Activated gamma-delta T cell (primary cell): ENCODE measurements at regions not wholly inside any gene's neighbourhood (a gene's known extent, or its start where the extent isn't known, plus 50 kb on each side); places are given as distances from the start of the nearest gene placed in this dataset.
"Not testable (repeated sequence)": the region's sequence is repeated elsewhere in the genome, so short reads cannot be mapped to it uniquely, and the experiment has no call there.

Source experiments
- DNase-seq: peaks from one replicate; lab custom pipeline; 2025; lab: John Stamatoyannopoulos, UW

DNA sequence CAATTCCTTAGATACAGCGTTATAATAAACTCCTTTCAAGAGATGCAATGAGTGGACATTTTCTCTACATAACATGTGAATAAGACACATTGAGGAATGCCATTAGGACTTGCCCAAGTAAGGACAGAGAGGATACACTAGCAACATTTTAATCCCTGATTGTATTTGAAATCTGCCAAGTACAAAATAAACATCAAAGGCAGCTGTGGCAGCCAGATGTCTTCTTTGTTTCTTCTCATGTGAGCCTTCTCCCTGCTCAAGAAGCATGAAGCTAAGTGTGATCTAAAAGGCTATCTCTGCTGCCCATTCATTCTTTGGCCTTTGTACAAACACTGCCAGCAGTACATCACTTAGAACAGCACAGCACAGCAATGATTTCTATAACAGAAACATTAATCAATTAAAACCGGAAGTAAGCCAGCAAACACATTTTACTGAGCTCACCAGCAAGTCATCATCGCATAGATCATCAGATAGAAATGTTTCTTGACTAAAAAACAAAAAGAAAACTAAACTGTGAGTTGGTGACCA, 364.0 kb downstream of the CNTN6 start:
- DNase-seq = no peak

DNA sequence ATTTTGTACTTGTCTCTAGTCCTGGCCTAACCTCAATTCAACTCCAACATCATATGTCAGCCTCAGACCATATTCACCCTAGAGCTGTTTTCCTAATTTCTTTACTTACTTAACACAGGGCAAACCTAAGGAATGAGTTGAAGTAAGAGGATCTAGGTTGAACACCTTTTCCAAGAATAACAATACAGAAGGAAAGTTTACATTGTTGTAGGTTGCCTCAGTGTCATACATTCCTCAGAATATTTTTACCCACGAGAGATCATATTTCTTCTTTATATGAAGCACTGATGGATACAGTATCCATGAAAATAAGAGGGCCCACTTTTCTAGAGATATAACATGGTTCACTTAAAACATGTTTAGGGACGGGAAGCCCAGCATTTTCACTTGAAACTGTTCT, 369.5 kb downstream of the CNTN6 start:
- no peak for DNase-seq

DNA sequence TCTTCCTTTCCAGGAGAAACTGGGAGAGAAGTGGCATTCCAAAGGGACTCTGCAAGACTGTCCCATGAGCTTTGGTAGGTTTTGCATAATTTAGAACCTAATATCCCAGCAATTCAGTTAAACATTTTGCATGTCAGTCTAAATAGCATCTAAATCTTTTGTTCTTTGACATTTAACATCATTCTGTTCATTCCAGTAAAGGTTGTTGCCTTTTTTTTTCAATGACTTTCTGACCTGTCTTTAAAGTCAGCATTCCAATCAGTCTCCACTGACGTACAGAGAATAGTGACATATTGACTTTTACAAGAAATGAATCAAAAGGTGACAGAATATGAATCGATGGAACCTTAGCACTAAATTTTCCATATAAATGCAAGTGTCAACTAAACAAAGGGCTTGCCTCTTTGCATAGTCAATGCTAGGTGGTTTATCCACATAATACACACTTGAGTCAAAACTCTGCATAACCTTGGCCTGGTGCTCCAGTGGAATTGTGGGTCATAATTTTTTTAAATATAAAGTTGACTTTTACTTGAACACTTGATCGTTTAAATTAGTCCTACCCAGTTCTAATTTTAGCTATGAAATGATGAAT, 370.1 kb downstream of the CNTN6 start:
- no peak for DNase-seq

DNA sequence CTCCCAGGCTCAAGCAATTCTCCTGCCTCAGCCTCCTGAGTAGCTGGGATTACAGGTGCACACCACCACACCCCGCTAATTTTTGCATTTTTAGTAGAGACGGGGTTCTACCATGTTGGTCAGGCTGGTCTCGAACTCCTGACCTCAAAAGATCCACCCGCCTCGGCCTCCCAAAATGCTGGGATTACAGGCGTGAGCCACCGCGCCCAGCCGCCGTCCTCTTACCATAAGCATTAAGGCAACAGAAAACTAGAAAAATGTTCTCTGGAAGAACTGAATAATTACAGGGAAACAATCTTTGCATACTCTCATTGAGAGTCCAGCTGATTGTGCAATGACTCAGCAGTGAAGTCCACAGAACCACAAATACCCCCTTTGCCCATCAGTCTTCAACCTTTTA, 372.3 kb downstream of the CNTN6 start:
- DNase-seq = not testable (repeated sequence)

DNA sequence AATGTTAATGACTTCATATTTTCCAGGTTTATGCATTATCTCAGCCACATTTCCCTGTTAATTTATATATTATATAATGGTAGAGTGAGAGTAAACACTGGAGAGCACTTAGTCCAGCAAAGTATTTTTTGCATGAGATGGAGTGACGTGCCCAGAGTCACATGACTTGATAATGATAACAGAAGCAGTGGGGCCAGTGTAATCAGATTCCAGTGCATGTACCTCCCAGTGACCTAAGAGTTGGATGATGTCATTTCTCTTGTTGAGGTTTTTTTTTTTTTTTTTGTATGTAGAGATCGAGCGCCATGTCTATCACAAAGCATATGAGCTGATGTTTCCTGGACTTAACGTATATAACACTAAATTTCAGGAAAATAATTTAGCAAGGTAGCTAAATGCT, 375.3 kb downstream of the CNTN6 start:
- DNase-seq = no peak

DNA sequence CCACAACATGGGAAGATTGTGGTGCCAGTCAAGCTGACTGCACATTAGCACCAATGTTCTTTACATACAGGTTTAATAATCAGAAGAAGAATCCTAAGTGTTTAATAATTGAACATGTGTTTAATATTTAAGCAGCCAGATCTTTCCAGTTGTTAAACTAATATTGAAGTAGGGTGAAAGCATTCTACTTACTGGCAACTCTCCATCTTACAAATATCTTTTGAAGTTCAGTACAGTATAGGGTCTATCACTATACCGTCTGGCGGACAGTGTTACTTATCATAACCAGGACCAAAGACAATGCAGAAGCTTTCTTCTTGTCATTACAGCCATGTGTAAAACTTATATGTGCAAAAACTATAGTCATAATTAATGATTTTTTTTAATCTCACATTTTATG, 376.4 kb downstream of the CNTN6 start:
- no peak for DNase-seq

DNA sequence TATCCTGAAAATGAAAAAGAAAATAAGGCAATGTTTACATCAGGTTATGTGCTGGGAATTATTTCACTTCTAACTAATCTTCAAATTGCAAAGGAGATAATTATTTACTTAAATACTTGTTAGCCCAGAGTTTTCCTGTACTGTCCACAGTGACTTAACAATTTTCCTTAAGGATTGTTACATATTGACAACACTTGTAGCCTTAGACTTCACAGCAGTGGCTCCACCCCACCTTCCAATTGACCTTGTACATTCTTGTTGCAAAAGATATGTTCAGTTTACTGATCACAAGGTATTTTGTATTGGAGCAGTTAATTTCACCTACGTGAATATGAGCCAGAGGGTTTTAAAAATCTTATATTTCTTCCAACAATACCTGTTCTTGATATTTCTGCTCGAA, 376.9 kb downstream of the CNTN6 start:
- no peak for DNase-seq

DNA sequence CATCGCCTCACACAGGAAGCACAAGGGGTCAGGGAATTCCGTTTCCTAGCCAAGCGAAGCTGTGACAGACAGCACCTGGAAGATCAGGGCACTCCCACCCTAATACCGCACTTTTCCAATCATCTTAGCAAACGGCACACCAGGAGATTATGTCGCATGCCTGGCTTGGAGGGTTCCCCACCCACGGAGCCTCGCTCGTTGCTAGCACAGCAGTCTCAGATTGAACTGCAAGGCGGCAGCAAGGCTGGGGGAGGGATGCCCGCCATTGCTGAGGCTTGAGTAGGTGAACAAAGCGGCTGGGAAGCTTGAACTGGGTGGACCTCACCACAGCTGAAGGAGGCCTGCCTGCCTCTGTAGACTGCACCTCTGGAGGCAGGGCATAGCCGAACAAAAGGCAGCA, 384.8 kb downstream of the CNTN6 start:
- DNase-seq = peak; percentile 6

DNA sequence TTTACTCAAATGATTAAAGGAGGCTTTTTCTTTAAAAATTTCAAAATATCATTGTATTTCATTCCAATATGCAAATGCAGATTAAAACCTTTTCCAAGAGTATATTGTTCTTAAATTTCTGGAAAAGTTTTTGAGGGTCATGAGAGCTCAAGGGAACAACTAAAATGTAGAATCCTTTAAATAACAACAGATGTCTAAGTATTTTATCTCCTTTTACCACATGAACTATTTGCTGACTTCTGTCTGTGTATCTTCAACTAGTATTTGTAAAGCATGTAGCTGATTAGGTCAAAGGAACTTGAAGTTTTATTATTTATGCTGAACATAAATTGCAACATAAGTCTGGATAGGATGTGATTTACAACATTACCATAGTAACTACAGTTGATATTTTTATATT, 402.6 kb downstream of the CNTN6 start:
- no peak for DNase-seq

DNA sequence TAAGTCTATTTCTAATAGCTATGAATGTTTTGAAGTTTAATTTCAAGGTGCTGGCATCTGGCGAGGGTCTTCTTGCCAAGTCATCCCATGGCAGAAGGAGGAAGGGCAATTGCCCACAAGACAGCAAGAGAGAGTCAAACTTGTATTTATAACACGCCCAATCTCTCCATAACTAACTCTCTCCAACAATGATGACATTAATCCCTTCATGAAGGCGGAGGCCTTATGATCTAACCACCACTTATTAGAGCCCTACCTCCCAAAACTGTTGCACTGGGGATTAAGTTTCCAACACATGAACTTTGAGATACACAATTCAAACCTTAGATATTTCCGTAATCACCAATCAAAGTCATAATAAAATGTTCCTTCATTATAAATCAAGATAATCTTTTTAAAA, 406.9 kb downstream of the CNTN6 start:
- DNase-seq = no peak

DNA sequence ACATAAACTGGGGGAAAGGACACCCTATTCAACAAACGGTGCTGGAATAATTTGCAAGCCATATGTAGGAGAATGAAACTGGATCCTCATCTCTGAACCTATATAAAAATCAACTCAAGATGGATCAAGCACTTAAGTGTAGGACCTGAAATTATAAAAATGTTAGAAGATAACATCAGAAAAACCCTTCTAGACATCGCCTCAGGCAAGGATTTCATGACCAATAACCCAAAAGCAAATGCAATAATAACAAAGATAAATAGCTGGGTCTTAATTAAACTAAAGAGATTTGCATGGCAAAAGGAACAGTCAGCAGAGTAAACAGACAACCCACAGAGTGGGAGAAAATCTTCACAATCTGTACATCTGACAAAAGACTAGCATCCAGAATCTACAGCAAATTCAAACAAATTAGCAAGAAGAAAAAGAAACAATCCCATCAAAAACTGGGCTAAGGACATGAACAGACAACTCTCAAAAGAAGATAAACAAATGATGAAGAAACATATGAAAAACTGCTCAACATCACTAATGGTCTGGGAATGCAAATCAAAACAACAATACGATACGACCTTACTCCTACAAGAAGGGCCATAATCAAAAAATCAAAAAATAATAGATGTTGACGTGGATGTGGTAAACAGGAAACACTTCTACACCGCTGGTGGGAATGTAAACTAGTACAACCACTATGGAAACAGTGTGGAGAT, 408.7 kb downstream of the CNTN6 start:
- DNase-seq = no peak

DNA sequence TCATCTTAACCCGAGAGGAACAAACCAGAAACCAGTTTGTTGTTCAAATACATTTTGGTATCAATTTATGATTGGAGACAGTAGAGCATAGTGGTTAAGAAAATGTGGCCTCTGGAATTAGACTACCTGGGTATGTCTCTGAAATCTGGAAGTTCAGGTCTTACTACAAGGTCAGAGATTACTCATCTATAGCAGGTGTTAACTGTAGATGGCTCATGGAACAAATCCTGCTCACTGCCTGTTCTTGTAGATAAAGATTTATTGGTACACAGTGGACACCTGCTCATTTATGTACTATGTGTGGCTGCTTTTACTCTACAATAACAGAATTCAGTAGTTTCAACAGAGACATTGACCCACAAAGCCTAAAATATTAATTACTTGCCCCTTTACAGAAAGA, 413.3 kb downstream of the CNTN6 start:
- no peak for DNase-seq

DNA sequence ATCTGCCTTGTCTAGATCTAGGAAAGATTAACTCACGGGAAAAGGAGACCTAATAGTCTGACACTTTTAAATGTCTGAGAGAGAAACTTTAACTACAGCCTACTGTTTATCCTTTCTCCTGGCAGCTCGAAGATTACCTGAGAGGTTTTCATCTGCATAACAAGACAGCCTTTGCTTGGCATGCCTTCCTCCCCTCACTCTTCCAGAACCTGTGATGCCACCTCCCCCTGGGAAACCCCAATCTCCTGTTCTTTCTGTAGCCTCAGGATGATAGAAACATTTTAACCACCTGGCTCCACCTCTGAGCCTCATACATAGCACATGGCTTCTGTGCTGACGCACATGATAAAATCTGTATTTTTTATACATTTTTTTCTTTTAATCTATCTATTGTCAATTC, 420.8 kb downstream of the CNTN6 start:
- DNase-seq = no peak

DNA sequence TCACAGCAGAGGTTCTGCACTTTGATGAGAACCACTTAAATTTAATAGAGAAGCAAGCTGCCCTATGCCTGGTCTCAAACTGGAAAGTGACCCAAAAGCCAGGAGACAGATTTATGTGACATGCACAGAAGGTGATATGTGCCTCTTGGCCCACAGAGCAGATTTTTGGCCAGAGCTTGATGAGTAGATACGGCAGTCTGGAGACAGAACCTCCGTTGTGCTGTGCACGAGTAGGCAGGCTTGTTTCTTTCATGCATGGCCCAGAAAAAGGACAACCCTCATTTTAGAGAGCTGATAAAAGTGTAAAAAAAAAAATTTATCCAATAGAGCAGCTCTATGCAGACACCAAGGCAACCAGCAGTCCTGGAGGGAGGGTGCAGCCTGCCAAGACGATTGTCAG, 423.1 kb downstream of the CNTN6 start:
- no peak for DNase-seq

DNA sequence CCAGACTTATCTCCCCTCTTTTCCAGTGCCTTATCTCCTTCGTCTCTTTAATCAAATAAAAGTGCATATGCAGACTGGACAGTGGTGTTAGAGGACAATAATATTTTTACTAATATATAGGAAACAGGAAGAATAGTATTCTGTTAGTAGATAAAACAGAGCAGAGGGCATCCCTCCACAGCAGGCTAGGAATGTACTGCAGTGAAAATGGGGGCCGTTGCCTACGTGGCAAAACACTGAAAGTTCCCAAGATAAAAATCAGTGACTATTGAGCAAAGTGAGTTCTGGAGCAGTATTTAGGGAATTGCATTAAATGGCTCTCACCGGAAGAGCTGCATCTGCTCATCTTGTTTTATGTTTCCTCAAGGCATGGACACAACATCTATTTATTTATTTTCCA, 435.0 kb downstream of the CNTN6 start:
- no peak for DNase-seq

DNA sequence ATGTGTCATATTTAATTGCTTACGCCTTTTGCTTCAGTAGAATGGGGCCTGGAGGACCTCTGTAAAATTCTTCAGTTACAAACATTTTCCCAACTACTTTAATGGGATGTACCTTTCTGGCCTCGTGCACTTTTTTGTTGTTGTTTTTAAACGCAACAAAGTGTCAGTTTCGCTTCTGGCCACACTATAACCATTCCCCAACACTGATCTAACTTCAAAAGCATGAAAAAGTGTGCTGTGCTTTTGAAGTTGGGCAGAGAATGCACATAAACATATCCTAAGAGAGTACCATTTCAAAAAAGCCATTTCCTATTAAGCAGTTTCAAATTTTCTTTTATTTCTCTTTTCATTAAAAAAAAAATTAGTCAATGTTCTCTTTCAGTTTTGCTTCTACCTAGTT, 435.8 kb downstream of the CNTN6 start:
- no peak for DNase-seq

DNA sequence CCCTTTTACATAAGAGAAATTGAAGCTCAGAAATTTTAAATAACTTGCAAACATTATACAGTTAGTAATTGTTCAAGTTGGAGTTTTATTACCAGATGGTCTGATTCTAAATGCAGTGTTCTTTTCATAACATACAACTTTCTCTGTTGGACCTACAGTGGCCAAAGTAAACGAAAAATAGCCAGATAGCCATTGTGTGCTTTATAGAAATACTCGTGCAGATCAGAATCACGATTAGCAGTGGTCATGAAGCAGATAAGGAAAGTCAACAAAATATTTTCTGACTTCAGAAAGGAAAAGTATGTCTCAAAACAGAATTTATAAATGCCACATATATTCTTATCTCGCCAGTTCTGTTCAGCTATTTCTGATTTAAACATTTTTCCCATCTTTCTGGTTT, 436.9 kb downstream of the CNTN6 start:
- no peak for DNase-seq

DNA sequence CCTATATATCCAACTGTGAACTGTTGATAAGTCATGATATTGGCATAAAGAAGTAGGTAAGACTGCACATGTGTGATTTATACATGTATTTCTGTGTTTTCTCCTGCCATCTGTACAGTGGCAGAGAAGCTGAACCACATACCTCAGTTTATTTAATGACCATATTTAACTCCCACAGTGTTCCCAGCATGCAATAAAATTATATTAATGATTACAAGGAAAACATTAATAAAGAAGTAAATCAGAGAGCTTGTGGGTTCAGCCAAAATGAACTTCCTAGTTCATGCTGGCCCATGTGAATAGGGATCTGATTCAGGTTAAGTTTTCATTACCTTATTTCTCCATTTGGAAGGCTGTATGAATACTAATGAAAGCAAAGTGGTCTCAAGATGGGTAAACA, 439.2 kb downstream of the CNTN6 start:
- DNase-seq = no peak

DNA sequence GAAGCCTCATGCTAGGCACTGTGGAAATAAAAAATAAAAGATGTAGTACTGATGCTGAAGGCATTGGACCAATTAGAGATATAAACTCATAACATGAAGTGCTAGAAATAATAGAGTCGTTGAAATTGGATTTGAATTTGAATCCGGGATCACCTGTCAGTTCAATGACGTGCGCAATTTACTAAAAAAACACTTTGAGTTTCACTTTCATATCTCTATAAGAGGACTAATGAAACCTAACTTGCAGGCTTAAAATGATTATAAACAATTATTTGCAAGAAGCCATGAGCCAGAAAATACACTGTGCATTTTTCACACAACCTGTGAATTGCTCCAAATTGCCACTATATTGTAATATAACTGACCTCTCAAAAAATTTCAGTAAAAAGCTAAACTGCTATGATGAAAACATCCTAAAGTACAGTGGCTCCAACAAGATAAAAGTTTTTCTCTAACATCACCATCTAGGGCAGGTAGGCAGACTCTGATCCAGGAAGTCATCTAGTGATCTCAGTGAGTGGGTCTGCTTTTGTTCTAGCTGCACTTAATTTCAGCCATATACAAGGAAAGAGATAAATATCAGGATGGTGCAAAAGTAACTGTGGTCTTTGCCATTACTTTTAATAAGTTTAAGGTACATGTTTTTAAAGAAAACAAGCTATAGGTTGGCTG, 440.2 kb downstream of the CNTN6 start:
- DNase-seq = no peak

DNA sequence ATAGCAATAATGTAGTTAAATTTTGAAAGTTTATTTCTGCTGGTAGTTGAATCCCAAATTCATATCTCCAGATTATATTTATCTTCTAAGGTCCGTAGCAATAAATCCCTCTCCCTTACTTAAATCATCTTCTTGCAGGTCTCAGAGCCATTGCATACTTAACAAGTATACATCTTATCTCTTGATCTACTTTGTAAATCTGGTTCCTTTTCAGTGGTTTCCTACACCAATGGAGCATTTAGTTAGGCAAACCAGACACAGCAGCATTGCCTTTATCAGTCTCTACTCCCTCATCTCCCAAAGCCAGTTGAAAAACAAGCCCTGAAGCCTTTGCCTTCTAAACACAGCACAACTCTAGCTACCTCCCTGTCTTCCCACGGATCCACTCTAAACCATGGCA, 440.9 kb downstream of the CNTN6 start:
- DNase-seq = no peak

DNA sequence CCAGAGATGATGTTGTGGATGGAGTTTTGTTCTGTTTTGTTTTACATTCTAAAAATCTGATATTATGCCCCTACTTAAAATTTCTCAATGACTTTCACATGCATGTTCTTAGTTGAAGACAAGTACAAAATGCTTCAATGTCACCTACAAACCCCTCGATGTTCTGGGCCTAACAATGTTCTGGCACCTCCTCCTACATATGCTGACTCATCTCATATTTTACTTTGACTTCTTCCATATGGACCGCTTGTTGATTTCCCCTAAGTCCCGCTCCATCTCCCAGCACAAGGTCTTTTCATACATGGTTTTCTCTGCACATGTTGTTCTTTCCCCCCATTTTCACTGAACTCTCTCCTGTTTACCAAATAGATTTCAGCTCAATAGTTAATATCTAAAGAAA, 441.4 kb downstream of the CNTN6 start:
- DNase-seq = no peak

DNA sequence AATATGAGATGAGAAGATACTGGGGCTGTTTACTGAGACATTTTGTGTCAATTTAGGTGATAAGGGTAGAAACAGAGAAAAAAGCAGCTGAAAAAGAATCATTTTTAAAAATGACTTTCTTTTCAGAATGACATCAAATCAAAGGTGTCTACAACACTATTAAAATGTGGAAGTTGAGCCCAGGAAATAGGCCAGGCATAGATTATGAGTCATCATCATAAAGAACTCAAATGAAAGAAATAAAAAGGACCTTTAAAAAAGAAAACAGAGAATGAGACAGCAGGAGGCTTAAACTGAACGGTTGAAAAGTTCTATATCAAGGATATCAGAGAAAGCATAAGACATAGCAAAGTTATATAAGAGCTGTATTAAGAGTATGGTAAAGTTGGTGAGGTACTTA, 442.5 kb downstream of the CNTN6 start:
- DNase-seq = no peak

DNA sequence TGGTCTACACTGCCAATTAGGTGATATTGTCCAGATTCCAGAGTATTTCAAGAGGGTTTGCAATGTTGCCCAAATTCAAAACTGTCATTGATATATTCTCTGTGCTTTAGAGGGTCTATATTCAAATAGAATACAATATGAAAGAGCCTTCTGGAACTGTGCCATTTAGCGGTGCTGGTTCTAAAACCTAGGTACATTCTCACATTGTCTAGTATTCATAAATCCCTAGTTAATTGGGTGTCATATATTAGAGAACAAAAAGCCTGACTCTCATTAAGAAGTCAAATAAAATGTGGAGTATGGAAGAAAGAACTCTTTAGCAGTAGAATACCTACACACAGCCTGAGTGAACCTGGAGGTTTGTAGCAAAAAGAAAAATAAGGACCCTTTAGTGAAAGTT, 447.9 kb downstream of the CNTN6 start:
- no peak for DNase-seq
